ENCODE measurements at regions not wholly inside any gene's neighbourhood (a gene's known extent, or its start where the extent isn't known, plus 50 kb on each side); places are given as distances from the start of the nearest gene placed in this dataset.

DNA sequence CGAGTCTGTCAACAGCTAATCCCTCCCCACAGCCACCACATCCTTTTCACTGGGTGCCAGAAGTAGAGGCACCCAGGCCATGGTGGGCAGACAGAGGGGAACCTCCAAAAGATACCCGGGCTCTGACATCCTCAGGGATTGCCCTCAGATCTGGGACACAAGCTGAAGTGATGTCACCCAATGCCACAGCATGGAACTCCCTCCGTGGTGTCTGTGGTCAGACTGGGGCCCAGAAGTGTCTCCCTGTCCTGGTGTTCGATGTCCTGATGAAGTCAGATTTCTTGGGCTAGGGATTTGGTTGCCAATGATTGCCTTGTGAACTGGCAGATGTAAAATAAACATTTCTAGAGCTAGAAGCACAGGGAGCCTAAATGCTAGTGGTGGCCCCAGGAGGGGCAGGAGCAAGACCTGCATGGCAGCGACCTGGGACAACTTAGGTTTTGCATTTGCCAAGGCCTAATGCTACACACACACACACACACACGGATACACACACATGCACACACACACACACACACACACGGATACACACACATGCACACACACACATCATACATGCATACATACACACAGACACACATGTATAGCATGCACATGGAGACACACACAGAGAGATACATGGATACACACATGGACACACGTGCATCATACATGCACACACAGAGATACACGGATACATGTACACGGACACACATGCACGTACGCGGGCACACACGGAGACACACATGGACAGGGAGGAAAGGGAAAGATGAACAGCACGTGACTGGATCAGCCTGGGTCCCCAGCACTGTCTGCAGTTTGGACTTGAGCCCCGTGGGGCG, 221.0 kb downstream of the NFATC2 start:
- no peaks in the 10 kb centered on the region for H3K9me3 Mint-ChIP-seq
- H3K27ac Mint-ChIP-seq: no peak overlapping the region
- no peak for TF ChIP-seq CTCF (IDR thresholded peaks at IDR 0.05)
- ChIA-PET POLR2A (no interaction called here), CTCF (interaction anchor here (0.9 to 7.1 kb wide), 3 partner anchors 15 to 334 kb away, joined by 3 to 44 read pairs (median 8); no protein-coding TSS in a partner anchor)
- H3K27me3 Mint-ChIP-seq: no peaks in the 10 kb centered on the region
- intact Hi-C loops (cut with micrococcal nuclease): no loop called here
- no peaks in the 10 kb centered on the region for H3K36me3 Mint-ChIP-seq (ENCODE audit: low read depth)
- no peak overlapping the region for H3K4me3 Mint-ChIP-seq
- DNase-seq: no peak
- peaks cover 4% of the 10 kb centered on the region for H3K4me1 Mint-ChIP-seq (ENCODE audit: low read depth)
- ATAC-seq: no peak

GRCh38 chr20:51319522-51319921, 223.0 kb downstream of the NFATC2 start:
- DNase-seq: no peak
- H3K9me3 Mint-ChIP-seq: peaks cover 6% of the 10 kb centered on the region
- H3K27me3 Mint-ChIP-seq: no peaks in the 10 kb centered on the region
- CTCF ChIA-PET: no interaction called here
- H3K4me1 Mint-ChIP-seq (ENCODE audit: low read depth): peaks cover 4% of the 10 kb centered on the region
- intact Hi-C loops (cut with micrococcal nuclease): no loop called here
- no peak for TF ChIP-seq CTCF (IDR thresholded peaks at IDR 0.05)
- H3K4me3 Mint-ChIP-seq: no peak overlapping the region
- POLR2A ChIA-PET: no interaction called here
- no peak overlapping the region for H3K27ac Mint-ChIP-seq
- no peaks in the 10 kb centered on the region for H3K36me3 Mint-ChIP-seq (ENCODE audit: low read depth)
- ATAC-seq: no peak

GRCh38 chr20:51318058-51318949, 224.2 kb downstream of the NFATC2 start:
- Mint-ChIP-seq H3K4me1 (ENCODE audit: low read depth) (peaks cover 4% of the 10 kb centered on the region), H3K27me3 (no peaks in the 10 kb centered on the region), H3K4me3 (peak overlapping the region; percentile 31), H3K9me3 (peaks cover 6% of the 10 kb centered on the region), H3K27ac (peak overlapping the region; percentile 57), H3K36me3 (ENCODE audit: low read depth) (no peaks in the 10 kb centered on the region)
- DNase-seq (peak; percentile 76), ATAC-seq (peak; percentile 78)
- POLR2A ChIA-PET: interaction anchor here (1.0 kb wide), 1 partner anchor 11 kb away, joined by 4 read pairs; no protein-coding TSS in a partner anchor
- CTCF ChIA-PET: interaction anchor here (0.7 to 4.9 kb wide), 13 partner anchors 11 to 336 kb away, joined by 3 to 29 read pairs (median 4); no protein-coding TSS in a partner anchor
- peak; percentile 55 for TF ChIP-seq CTCF (IDR thresholded peaks at IDR 0.05)
- intact Hi-C loops (cut with micrococcal nuclease): no loop called here

DNA sequence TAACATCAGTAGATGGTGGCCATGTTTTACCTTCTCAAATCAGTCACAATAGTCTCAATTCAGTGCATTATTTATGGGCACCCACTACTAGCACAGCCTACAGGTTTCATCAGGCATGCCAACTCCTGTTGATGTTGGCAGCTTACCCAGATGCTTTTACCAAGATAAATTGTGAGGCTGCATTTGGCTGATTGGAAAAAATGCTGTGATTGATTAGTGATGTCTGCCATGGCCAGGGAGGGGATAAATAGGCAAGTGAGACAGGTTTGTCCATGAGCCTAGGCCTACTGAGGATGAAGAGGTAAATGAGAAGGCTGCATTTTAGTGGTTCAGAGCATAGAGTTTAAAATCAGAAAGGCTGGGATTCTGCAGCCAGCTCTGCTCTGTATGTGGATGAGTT, 227.1 kb downstream of the NFATC2 start:
- Mint-ChIP-seq H3K27ac (no peak overlapping the region), H3K27me3 (no peaks in the 10 kb centered on the region), H3K4me1 (ENCODE audit: low read depth) (peaks cover 4% of the 10 kb centered on the region), H3K36me3 (ENCODE audit: low read depth) (no peaks in the 10 kb centered on the region), H3K4me3 (no peak overlapping the region), H3K9me3 (peaks cover 6% of the 10 kb centered on the region)
- TF ChIP-seq CTCF (IDR thresholded peaks at IDR 0.05): no peak
- ChIA-PET POLR2A (no interaction called here), CTCF (interaction anchor here (4.9 kb wide), 1 partner anchor 8 kb away, joined by 29 read pairs; no protein-coding TSS in a partner anchor)
- intact Hi-C loops (cut with micrococcal nuclease): no loop called here
- ATAC-seq (no peak), DNase-seq (no peak)

All from activated CD8-positive, alpha-beta T cell treated with anti-CD3 and anti-CD28 coated beads for 36 hours (primary cell).